HEK293T (cell line): ENCODE measurements at regions not wholly inside any gene's neighbourhood (a gene's known extent, or its start where the extent isn't known, plus 50 kb on each side); places are given as distances from the start of the nearest gene placed in this dataset.

Experiments
- ARNT ChIP-seq: fragments of 450-650 bp; IDR thresholded peaks from 2 replicates; pipeline ENCODE4 v1.6.1; 2017; ENCODE audit warnings: mild to moderate bottlenecking
- BHLHE40 ChIP-seq: fragments of 450-650 bp; IDR thresholded peaks from 2 replicates; pipeline ENCODE4 v1.6.1; 2016; ENCODE audit warnings: mild to moderate bottlenecking, moderate library complexity, borderline replicate concordance
- ELF4 ChIP-seq: fragments of 450-650 bp; IDR thresholded peaks from 2 replicates; pipeline ENCODE4 v1.6.1; 2017; ENCODE audit warnings: antibody characterized with exemption
- FOXA1 ChIP-seq: fragments of 450-650 bp; IDR thresholded peaks from 2 replicates; pipeline ENCODE4 v1.6.1; 2016; ENCODE audit warnings: mild to moderate bottlenecking
- FOXK2 ChIP-seq: fragments of 450-650 bp; IDR thresholded peaks from 2 replicates; pipeline ENCODE4 v1.6.1; 2016; ENCODE audit warnings: mild to moderate bottlenecking
- FOXM1 ChIP-seq: fragments of 450-650 bp; IDR thresholded peaks from 2 replicates; pipeline ENCODE4 v1.6.1; 2017; ENCODE audit warnings: mild to moderate bottlenecking, borderline replicate concordance
- HDGF ChIP-seq: fragments of 450-650 bp; IDR thresholded peaks from 2 replicates; pipeline ENCODE4 v1.6.1; 2017; ENCODE audit warnings: antibody characterized with exemption, borderline replicate concordance
- LEF1 ChIP-seq: fragments of 450-650 bp; IDR thresholded peaks from 2 replicates; pipeline ENCODE4 v1.6.1; 2017; ENCODE audit warnings: mild to moderate bottlenecking, borderline replicate concordance
- NFRKB ChIP-seq: fragments of 450-650 bp; IDR thresholded peaks from 2 replicates; pipeline ENCODE4 v1.6.1; 2016; ENCODE audit warnings: mild to moderate bottlenecking, moderate library complexity
- SP1 ChIP-seq: fragments of 450-650 bp; IDR thresholded peaks from 2 replicates; pipeline ENCODE4 v1.6.1; 2017
- SUZ12 ChIP-seq: fragments of 450-650 bp; IDR thresholded peaks from 2 replicates; pipeline ENCODE4 v1.6.1; 2016; ENCODE audit warnings: mild to moderate bottlenecking
- TARDBP ChIP-seq: fragments of 450-650 bp; IDR thresholded peaks from 2 replicates; pipeline ENCODE4 v1.6.1; 2016
- ZNF384 ChIP-seq: fragments of 450-650 bp; IDR thresholded peaks from 2 replicates; pipeline ENCODE4 v1.6.1; 2016

- TF ChIP-seq BHLHE40 (no peak), TARDBP (no peak), ARNT (no peak), FOXA1 (no peak), SP1 (no peak), NFRKB (no peak), FOXM1 (no peak), ELF4 (no peak), FOXK2 (no peak), ZNF384 (no peak), HDGF (no peak), SUZ12 (no peak), LEF1 (no peak)
Observed at GRCh38 chr11:26023057-26023456, 308.9 kb upstream of the ANO3 start.
